GM21390 (cell line): ENCODE measurements at regions not wholly inside any gene's neighbourhood (a gene's known extent, or its start where the extent isn't known, plus 50 kb on each side); places are given as distances from the start of the nearest gene placed in this dataset.

Source experiments
- ATAC-seq: cut with Tn5 transposase; IDR thresholded peaks from one replicate; pipeline ENCODE4 v1.9.1; 2021; ENCODE audit not compliant: unreplicated experiment

DNA sequence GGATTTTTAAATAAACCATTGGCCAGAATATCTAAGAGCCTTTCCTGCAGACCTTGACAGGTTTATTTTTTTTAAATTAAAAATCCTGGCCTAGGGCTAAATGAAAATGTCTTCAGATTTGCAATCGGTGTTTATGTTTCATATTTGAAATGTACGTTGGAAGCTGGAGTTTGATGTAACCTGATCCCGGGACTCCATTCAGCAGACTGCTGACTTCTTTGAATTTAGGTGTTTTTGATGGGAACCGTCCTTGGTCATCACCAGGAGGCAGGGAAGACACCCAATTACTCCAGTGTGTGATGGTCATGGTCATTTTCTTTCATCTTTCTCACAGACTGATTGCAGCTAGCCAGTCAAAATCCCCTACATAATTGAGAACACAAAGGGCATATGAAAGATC, 60.1 kb upstream of the BRINP1 start:
- no peak for ATAC-seq

DNA sequence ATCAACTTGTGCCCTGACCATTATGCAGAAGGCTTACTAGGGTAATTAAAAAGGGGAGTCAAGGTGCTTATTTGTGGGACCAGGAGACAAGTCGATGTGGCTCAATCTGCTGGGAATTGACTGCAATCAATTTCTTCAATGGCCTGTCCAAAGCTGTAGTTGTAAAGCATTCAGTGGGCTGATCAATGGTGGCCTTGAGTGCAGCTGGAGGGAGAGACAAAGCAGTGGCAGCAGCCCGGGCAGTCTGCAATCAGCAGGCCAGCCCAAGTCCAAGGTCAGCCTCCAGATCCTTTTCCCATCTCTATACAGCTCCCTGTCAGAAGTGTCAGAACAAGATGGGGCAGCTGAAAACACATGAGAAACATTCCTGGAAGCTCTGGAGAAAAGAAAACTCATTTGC, 51.0 kb upstream of the BRINP1 start:
- no peak for ATAC-seq
